GM10266 (cell line): ENCODE measurements at regions not wholly inside any gene's neighbourhood (a gene's known extent, or its start where the extent isn't known, plus 50 kb on each side); places are given as distances from the start of the nearest gene placed in this dataset.

ENCODE experiments used
- DNase-seq: peaks from one replicate; pipeline ENCODE4 v3.0.0; 2012; ENCODE audit errors: extremely low spot score
- CTCF ChIP-seq: IDR thresholded peaks from 2 replicates; pipeline ENCODE4 v1.5.1; 2012; ENCODE audit warnings: mild to moderate bottlenecking, low read depth; ENCODE audit not compliant: control insufficient read depth, insufficient read depth; ENCODE audit errors: missing control alignments

- no peak for DNase-seq
- no peak for TF ChIP-seq CTCF
Measured at GRCh38 chr10:53230651-53231050, 458.1 kb upstream of the MBL2 start.

GRCh38 chr10:53223851-53224250 lies 451.3 kb upstream of the MBL2 start:
- TF ChIP-seq CTCF: no peak
- no peak for DNase-seq

GRCh38 chr10:53222806-53223205 lies 450.2 kb upstream of the MBL2 start:
- DNase-seq: no peak
- no peak for TF ChIP-seq CTCF

- DNase-seq: no peak
- TF ChIP-seq CTCF: peak; percentile 22
Measured at GRCh38 chr10:53209944-53210611, 437.5 kb upstream of the MBL2 start.

GRCh38 chr10:53183733-53184132 lies 411.1 kb upstream of the MBL2 start:
- TF ChIP-seq CTCF: no peak
- no peak for DNase-seq

- DNase-seq: no peak
- no peak for TF ChIP-seq CTCF
Measured at GRCh38 chr10:53177468-53177867, 404.9 kb upstream of the MBL2 start.

- TF ChIP-seq CTCF: no peak
Measured at GRCh38 chr10:53166325-53166724, 393.7 kb upstream of the MBL2 start.

More at GRCh38 chr10:53166325-53166724, 393.7 kb upstream of the MBL2 start:
- DNase-seq: no peak
